ENCODE measurements at regions not wholly inside any gene's neighbourhood (a gene's known extent, or its start where the extent isn't known, plus 50 kb on each side); places are given as distances from the start of the nearest gene placed in this dataset.

DNA sequence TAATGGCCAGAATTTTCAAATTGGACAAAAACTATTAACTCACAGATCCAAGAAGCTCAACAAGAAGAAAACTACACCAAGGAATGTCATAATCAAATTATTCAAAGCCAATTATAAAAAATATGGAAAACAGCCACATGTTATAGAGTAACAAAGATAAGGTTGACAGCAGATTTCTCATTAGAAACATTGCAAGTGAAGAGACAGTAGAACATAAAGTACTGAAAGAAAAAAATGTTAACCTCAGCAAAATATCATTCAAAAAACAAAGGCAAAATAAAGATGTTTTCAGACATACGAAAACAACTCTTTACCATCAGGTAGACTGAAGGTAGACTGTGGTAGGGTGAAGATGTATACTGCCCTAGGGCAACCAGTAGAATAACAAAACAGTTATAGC is 83.4 kb downstream of the KCNRG start:
- FAIRE-seq, result no peak
- TF ChIP-seq POLR2AphosphoS5 (IDR thresholded peaks at IDR 0.05; ENCODE audit: low read depth, low read length), result no peak
- TF ChIP-seq TAF1 (IDR thresholded peaks at IDR 0.05; ENCODE audit: low read depth, low read length), result no peak
- no peak for TF ChIP-seq POLR2A (IDR thresholded peaks at IDR 0.05; ENCODE audit: low read depth, low read length)
- TF ChIP-seq PAX5 (IDR thresholded peaks at IDR 0.05; ENCODE audit: insufficient read depth, low read length, severe bottlenecking), result no peak
- no peak for TF ChIP-seq SPI1 (IDR thresholded peaks at IDR 0.05; ENCODE audit: low read depth, low read length)
- TF ChIP-seq POU2F2 (IDR thresholded peaks at IDR 0.05; ENCODE audit: low read depth, low read length), result no peak

DNA sequence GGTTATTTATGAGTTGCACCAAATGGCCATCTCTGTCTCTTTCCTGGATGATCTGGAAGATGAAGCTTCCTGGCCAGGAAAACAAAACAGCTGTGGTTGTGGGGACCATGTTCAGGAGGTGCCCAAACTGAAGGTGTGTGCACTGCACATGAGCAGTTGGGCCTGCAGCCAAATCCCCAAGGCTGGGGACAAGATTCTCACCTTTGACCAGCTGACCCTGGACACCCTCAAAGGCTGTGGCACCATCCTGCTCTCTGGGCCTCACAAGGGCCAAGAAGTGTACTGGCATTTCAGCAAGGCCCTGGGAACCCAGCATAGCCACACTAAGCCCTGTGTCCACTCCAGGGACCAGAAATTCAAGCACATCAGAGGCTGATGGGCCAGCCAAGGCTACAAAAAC is 84.2 kb downstream of the KCNRG start:
- no peak for DNase-seq (ENCODE audit: insufficient read length, low spot score)
- peak; percentile 28 for FAIRE-seq
- TF ChIP-seq SPI1 (IDR thresholded peaks at IDR 0.05; ENCODE audit: low read depth, low read length) (no peak), POLR2AphosphoS5 (IDR thresholded peaks at IDR 0.05; ENCODE audit: low read depth, low read length) (no peak), POLR2A (IDR thresholded peaks at IDR 0.05; ENCODE audit: low read depth, low read length) (no peak), TAF1 (IDR thresholded peaks at IDR 0.05; ENCODE audit: low read depth, low read length) (no peak), POU2F2 (IDR thresholded peaks at IDR 0.05; ENCODE audit: low read depth, low read length) (no peak), PAX5 (IDR thresholded peaks at IDR 0.05; ENCODE audit: insufficient read depth, low read length, severe bottlenecking) (no peak)

More for the DNA sequence above, 83.4 kb downstream of the KCNRG start:
- no peak for DNase-seq (ENCODE audit: insufficient read length, low spot score)

DNA sequence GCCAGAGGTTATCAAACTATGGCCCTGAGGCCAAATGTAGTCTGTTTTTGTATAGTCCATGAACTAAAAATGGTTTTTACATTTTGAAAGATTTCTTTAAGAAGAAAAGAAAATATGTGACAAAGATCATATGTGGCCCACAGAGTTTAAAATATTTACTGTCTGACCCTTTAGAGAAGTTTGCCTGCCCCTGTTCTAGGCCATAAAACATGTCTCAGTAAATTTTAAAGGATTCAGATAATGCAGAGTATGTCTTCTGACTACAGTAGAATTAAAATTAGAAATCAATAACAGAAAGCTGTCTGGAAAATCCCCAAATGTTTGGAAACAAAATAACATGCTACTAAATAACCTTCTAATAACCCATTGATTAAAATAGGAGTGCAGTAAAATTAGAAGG is 86.3 kb downstream of the KCNRG start:
- FAIRE-seq, result no peak
- TF ChIP-seq SPI1 (IDR thresholded peaks at IDR 0.05; ENCODE audit: low read depth, low read length) (no peak), POLR2AphosphoS5 (IDR thresholded peaks at IDR 0.05; ENCODE audit: low read depth, low read length) (no peak), PAX5 (IDR thresholded peaks at IDR 0.05; ENCODE audit: insufficient read depth, low read length, severe bottlenecking) (no peak), TAF1 (IDR thresholded peaks at IDR 0.05; ENCODE audit: low read depth, low read length) (no peak), POU2F2 (IDR thresholded peaks at IDR 0.05; ENCODE audit: low read depth, low read length) (no peak), POLR2A (IDR thresholded peaks at IDR 0.05; ENCODE audit: low read depth, low read length) (no peak)
- no peak for DNase-seq (ENCODE audit: insufficient read length, low spot score)

DNA sequence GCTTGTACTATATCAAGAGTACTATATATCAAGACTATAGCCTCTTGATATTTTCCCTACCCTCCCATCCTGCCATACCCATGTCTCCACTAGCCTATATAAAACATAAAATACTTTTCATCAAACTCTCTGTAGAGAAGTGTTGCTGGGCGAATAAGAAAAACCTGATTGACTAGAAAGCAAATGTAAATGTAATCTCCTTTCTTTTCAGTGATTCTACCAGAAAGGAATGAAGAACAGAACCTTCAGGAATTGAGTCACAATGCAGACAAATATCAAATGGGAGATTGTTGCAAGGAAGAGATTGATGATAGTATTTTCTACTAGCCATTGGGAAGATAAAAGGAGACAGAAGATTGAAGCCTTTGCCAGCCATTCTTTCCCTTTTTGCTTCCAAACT is 89.2 kb downstream of the KCNRG start:
- TF ChIP-seq POLR2AphosphoS5 (IDR thresholded peaks at IDR 0.05; ENCODE audit: low read depth, low read length), result no peak
- no peak for TF ChIP-seq SPI1 (IDR thresholded peaks at IDR 0.05; ENCODE audit: low read depth, low read length)
- no peak for TF ChIP-seq TAF1 (IDR thresholded peaks at IDR 0.05; ENCODE audit: low read depth, low read length)
- TF ChIP-seq POLR2A (IDR thresholded peaks at IDR 0.05; ENCODE audit: low read depth, low read length), result no peak
- no peak for TF ChIP-seq PAX5 (IDR thresholded peaks at IDR 0.05; ENCODE audit: insufficient read depth, low read length, severe bottlenecking)
- TF ChIP-seq POU2F2 (IDR thresholded peaks at IDR 0.05; ENCODE audit: low read depth, low read length), result no peak
- DNase-seq (ENCODE audit: insufficient read length, low spot score), result no peak
- FAIRE-seq, result no peak

DNA sequence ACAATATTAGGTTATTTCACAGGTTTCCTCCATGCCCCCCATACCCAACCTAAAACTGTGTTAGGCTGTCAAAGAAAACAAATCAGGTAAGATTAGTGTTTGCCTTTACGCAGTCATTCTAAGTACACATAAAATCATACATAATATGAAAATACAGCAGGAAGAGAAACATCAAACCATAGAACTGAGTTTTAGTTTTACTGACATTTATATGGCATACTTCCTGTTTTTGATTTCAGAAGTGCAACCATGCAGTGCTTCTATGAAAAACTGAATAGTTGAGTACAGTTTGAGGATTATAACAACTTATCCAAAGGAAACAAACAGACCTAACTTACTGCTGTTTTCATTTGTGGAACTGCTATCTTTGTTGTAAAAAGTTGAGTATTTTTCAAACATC is 91.3 kb downstream of the KCNRG start:
- DNase-seq (ENCODE audit: insufficient read length, low spot score) (no peak), FAIRE-seq (peak; percentile 86)
- TF ChIP-seq POLR2A (IDR thresholded peaks at IDR 0.05; ENCODE audit: low read depth, low read length), result no peak
- TF ChIP-seq POU2F2 (IDR thresholded peaks at IDR 0.05; ENCODE audit: low read depth, low read length), result no peak
- peak; percentile 24; the same call in 1 of the 2 replicates for TF ChIP-seq SPI1 (IDR thresholded peaks at IDR 0.05; ENCODE audit: low read depth, low read length)
- TF ChIP-seq TAF1 (IDR thresholded peaks at IDR 0.05; ENCODE audit: low read depth, low read length), result no peak
- TF ChIP-seq POLR2AphosphoS5 (IDR thresholded peaks at IDR 0.05; ENCODE audit: low read depth, low read length), result no peak
- no peak for TF ChIP-seq PAX5 (IDR thresholded peaks at IDR 0.05; ENCODE audit: insufficient read depth, low read length, severe bottlenecking)

DNA sequence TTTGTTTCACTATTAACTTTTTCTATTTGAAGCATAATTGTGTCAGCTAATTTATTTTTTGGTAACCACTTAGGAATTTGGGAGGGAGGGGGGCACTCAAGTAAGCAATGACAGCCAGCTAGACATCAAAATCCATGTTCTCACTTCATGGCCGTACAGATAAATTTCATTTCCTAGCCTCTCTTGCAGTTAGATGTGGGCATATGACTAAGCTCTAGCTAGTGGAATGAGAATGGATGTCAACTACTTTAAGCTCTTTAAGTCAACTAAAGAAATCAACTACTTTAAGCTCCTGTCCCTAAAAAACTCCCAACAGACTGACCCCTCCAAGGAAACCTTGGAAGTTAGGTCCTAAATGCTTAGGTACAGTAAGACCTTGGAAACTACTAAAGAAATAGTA is 92.0 kb downstream of the KCNRG start:
- no peak for FAIRE-seq
- no peak for DNase-seq (ENCODE audit: insufficient read length, low spot score)
- no peak for TF ChIP-seq PAX5 (IDR thresholded peaks at IDR 0.05; ENCODE audit: insufficient read depth, low read length, severe bottlenecking)
- TF ChIP-seq POLR2A (IDR thresholded peaks at IDR 0.05; ENCODE audit: low read depth, low read length), result no peak
- no peak for TF ChIP-seq SPI1 (IDR thresholded peaks at IDR 0.05; ENCODE audit: low read depth, low read length)
- no peak for TF ChIP-seq TAF1 (IDR thresholded peaks at IDR 0.05; ENCODE audit: low read depth, low read length)
- TF ChIP-seq POLR2AphosphoS5 (IDR thresholded peaks at IDR 0.05; ENCODE audit: low read depth, low read length), result no peak
- TF ChIP-seq POU2F2 (IDR thresholded peaks at IDR 0.05; ENCODE audit: low read depth, low read length), result no peak

DNA sequence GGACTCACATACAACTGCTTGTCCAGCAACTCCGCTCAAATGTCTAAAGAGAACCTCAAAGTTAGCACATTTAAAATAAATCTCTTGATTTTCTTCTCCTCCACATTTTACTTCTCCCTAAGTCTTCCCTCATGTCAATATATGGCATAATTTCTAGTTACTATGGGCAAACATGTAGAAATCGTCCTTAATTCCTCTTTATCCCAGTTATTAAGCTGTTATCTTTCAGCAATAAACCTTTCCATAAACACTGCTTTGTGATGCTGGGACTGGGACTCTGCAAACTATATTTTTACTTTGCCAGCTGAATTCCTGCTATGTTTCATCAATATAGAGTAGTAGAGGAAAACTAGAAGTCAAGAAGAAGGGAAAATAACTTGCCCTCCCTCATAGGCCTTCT is 99.7 kb downstream of the KCNRG start:
- FAIRE-seq, result no peak

DNA sequence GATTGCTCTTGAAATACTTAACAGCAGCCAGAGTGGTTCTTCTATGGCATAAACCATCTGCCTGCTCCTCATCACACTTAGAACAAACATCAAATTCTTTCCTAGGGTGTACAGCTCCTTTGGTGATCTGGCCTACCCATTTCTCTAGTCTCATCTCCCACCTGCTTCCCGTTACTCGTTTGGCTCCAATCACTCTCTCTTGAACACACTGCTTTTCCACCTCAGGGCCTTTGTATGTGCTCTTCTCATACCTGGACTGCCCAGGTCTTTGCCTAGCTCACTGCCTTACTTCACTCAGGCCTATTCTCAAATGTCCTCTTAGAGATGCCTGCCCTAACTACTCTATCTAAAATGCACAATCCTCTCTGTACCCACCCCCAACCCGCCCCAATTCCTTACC is 100.5 kb downstream of the KCNRG start:
- DNase-seq (ENCODE audit: insufficient read length, low spot score) (no peak), FAIRE-seq (no peak)
- TF ChIP-seq SPI1 (IDR thresholded peaks at IDR 0.05; ENCODE audit: low read depth, low read length), result no peak
- TF ChIP-seq POLR2A (IDR thresholded peaks at IDR 0.05; ENCODE audit: low read depth, low read length), result no peak
- no peak for TF ChIP-seq PAX5 (IDR thresholded peaks at IDR 0.05; ENCODE audit: insufficient read depth, low read length, severe bottlenecking)
- no peak for TF ChIP-seq TAF1 (IDR thresholded peaks at IDR 0.05; ENCODE audit: low read depth, low read length)
- TF ChIP-seq POLR2AphosphoS5 (IDR thresholded peaks at IDR 0.05; ENCODE audit: low read depth, low read length), result no peak
- no peak for TF ChIP-seq POU2F2 (IDR thresholded peaks at IDR 0.05; ENCODE audit: low read depth, low read length)

More for the DNA sequence above, 99.7 kb downstream of the KCNRG start:
- no peak for DNase-seq (ENCODE audit: insufficient read length, low spot score)
- no peak for TF ChIP-seq POU2F2 (IDR thresholded peaks at IDR 0.05; ENCODE audit: low read depth, low read length)
- no peak for TF ChIP-seq SPI1 (IDR thresholded peaks at IDR 0.05; ENCODE audit: low read depth, low read length)
- TF ChIP-seq PAX5 (IDR thresholded peaks at IDR 0.05; ENCODE audit: insufficient read depth, low read length, severe bottlenecking), result no peak
- TF ChIP-seq TAF1 (IDR thresholded peaks at IDR 0.05; ENCODE audit: low read depth, low read length), result no peak
- no peak for TF ChIP-seq POLR2AphosphoS5 (IDR thresholded peaks at IDR 0.05; ENCODE audit: low read depth, low read length)
- TF ChIP-seq POLR2A (IDR thresholded peaks at IDR 0.05; ENCODE audit: low read depth, low read length), result no peak

DNA sequence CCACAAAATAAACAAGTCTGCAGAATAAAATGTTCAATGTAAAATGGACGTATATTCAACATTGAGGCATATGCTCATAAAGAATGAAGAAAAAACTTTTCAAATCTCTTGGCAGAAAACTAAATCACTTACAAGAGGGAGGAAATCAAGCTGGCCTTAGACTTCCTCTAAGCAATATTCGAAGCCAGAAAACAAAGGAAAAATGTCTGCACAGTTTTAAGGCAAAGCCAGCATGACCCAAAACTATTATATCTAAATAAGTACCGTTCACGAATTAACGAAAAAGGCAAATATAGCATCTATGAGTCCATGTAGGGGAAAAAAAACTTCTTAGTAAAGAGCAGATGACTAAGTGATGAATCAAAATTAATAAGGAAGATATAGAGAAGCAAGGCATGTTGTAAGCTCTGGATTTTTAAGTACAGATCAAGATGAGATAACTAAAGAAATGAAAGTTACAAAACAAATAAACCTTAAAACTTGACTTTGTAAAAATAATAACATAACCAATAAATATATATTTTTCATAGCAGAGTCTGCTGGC is 101.3 kb downstream of the KCNRG start:
- DNase-seq (ENCODE audit: insufficient read length, low spot score) (no peak), FAIRE-seq (no peak)
- TF ChIP-seq PAX5 (IDR thresholded peaks at IDR 0.05; ENCODE audit: insufficient read depth, low read length, severe bottlenecking), result no peak
- no peak for TF ChIP-seq POU2F2 (IDR thresholded peaks at IDR 0.05; ENCODE audit: low read depth, low read length)
- no peak for TF ChIP-seq POLR2AphosphoS5 (IDR thresholded peaks at IDR 0.05; ENCODE audit: low read depth, low read length)
- TF ChIP-seq SPI1 (IDR thresholded peaks at IDR 0.05; ENCODE audit: low read depth, low read length), result no peak
- TF ChIP-seq POLR2A (IDR thresholded peaks at IDR 0.05; ENCODE audit: low read depth, low read length), result no peak

DNA sequence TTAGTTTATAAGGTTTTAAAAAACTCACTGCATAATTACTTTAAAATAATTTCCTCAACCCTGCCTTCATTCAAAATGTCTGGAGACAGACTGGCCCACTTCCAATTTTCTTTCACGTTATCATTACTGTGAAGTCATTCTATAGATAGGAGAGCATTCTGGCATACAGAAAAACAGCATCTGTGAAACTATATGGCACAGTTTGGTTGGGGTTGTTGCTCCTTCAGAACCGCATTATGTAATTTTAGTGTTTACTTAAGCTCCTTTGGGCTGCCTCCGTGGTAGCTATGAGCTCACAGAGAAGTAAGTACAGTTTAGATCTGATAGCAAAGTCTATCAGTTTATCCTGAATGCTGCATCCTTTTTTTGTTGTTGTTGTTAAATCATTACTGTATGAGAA is 104.3 kb downstream of the KCNRG start:
- no peak for FAIRE-seq
- no peak for TF ChIP-seq SPI1 (IDR thresholded peaks at IDR 0.05; ENCODE audit: low read depth, low read length)
- no peak for TF ChIP-seq POLR2A (IDR thresholded peaks at IDR 0.05; ENCODE audit: low read depth, low read length)
- TF ChIP-seq PAX5 (IDR thresholded peaks at IDR 0.05; ENCODE audit: insufficient read depth, low read length, severe bottlenecking), result no peak
- no peak for TF ChIP-seq POU2F2 (IDR thresholded peaks at IDR 0.05; ENCODE audit: low read depth, low read length)
- no peak for TF ChIP-seq TAF1 (IDR thresholded peaks at IDR 0.05; ENCODE audit: low read depth, low read length)
- no peak for TF ChIP-seq POLR2AphosphoS5 (IDR thresholded peaks at IDR 0.05; ENCODE audit: low read depth, low read length)
- DNase-seq (ENCODE audit: insufficient read length, low spot score), result no peak

Measured in GM12891 (cell line).